Transverse colon (tissue), 4 donors: ENCODE measurements at regions not wholly inside any gene's neighbourhood (a gene's known extent, or its start where the extent isn't known, plus 50 kb on each side); places are given as distances from the start of the nearest gene placed in this dataset.

Source experiments
- DNase-seq: peaks from one replicate; pipeline ENCODE4 v3.0.0-alpha.2; 2019
- H3K27ac ChIP-seq, 4 donors: fragments of 200-600 bp; sonication (generic); 2 replicates each; pipeline ENCODE4 v1.5.1; 2016 to 2018; ENCODE audit warnings: inconsistent platforms in 4 of 4
- H3K27me3 ChIP-seq: fragments of 200-600 bp; sonication (generic); 2 replicates; pipeline ENCODE4 v1.5.1; 2017; ENCODE audit warnings: inconsistent platforms
- H3K36me3 ChIP-seq, 4 donors: fragments of 200-600 bp; sonication (generic); 2 replicates each; pipeline ENCODE4 v1.5.1; 2017 to 2019; ENCODE audit warnings: inconsistent platforms in 4 of 4
- H3K4me1 ChIP-seq, 4 donors: fragments of 200-600 bp; sonication (generic); 2 replicates each; pipeline ENCODE4 v1.5.1; 2017 to 2020; ENCODE audit warnings: inconsistent platforms in 4 of 4
- H3K4me3 ChIP-seq, 4 donors: fragments of 200-600 bp; sonication (generic); 1 replicate in 1 of 4; 2 replicates in 3 of 4; pipeline versions ENCODE4 v1.5.1 to v1.6.1; 2017 to 2019; ENCODE audit warnings: inconsistent platforms in 4 of 4
- H3K9me3 ChIP-seq, 2 donors: fragments of 200-600 bp; sonication (generic); 2 replicates each; pipeline ENCODE4 v1.5.1; 2017 to 2019; ENCODE audit warnings: inconsistent platforms in 2 of 2
- EP300 ChIP-seq: sonication (generic); formaldehyde crosslinking; IDR thresholded peaks from one replicate; pipeline ENCODE4 v1.6.1; 2017; ENCODE audit warnings: antibody characterized with exemption, low read depth
- POLR2A ChIP-seq: fragments of 450-650 bp; IDR thresholded peaks from one replicate; pipeline ENCODE4 v1.6.1; 2016; ENCODE audit warnings: antibody characterized with exemption, mild to moderate bottlenecking, moderate library complexity
- POLR2AphosphoS5 ChIP-seq, 3 donors: sonication (generic); formaldehyde crosslinking; IDR thresholded peaks; one replicate each; pipeline ENCODE4 v1.6.1; 2016; ENCODE audit warnings: antibody characterized with exemption in 3 of 3
- WGBS, 2 donors: methylation state at CpG; one replicate each; pipeline ENCODE4 v1.1.5; 2018; ENCODE audit warnings: low coverage in 1 of 2; 5-methylcytosine and 5-hydroxymethylcytosine counted together
- in situ Hi-C, 4 donors: fragments of 200-750 bp; cut with MboI; loops; one replicate each; pipeline versions ENCODE4 v1.15.0 to v1.15.1; 2017; ENCODE audit warnings: low sequenced_read_pairs in 3 of 4, low pct_ligation_motif_present in 1 of 4, low pct_unique_long_range_greater_than_20kb in 1 of 4
- intact Hi-C: fragments of 100-400 bp; cut with DNase I; formaldehyde crosslinking; loops from one replicate; pipeline ENCODE4 v1.15.1; 2023; ENCODE audit warnings: low total_unique reads
- TF ChIP-seq, protein P1 (sequence below), 5 experiments: fragments of 200-600 bp in 3 of 5; fragments of 450-650 bp in 2 of 5; sonication (generic) in 3 of 5; IDR thresholded peaks; 1 replicate in 2 of 5; 2 replicates in 3 of 5; pipeline ENCODE4 v1.5.1; 2016 to 2017; ENCODE audit warnings: antibody characterized with exemption in 5 of 5, inconsistent platforms in 3 of 5, mild to moderate bottlenecking in 2 of 5, moderate library complexity in 1 of 5

DNA sequence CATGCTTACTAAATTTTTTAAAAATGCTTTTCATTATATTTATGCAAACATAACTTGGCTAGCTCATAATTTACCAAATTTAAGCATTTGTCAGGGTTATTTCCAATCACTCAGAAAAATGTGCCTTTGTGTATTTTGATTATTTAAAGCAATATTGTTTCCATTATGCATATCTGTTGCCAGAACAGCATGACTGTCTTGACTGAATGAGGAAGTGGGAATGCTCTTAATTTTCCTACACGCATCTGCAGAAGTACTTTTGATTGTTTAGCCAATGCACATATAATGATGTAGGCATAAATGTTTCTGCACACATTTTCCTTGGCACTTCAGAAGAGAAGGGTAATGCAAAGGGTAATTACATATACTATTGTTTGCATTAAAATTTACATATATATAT is 92.5 kb upstream of the ADGRL2 start:
- H3K36me3 ChIP-seq: no peaks in the 10 kb centered on the region
- no peak for DNase-seq
- intact Hi-C loops (no loop called here), in situ Hi-C loops (no loop called here)
- H3K4me3 ChIP-seq: no peak overlapping the region
- H3K27ac ChIP-seq: no peak overlapping the region
- no peaks in the 10 kb centered on the region for H3K4me1 ChIP-seq
- H3K27me3 ChIP-seq: no peaks in the 10 kb centered on the region
- WGBS, 2 donors: 42 to 56% methylated on average over 1 of the region's 1 CpG
- no peaks in the 10 kb centered on the region for H3K9me3 ChIP-seq
- TF ChIP-seq EP300: no peak
- no peak for TF ChIP-seq POLR2AphosphoS5 (IDR thresholded peaks at IDR 0.05)
- TF ChIP-seq POLR2A: no peak
- TF ChIP-seq, protein P1, sequence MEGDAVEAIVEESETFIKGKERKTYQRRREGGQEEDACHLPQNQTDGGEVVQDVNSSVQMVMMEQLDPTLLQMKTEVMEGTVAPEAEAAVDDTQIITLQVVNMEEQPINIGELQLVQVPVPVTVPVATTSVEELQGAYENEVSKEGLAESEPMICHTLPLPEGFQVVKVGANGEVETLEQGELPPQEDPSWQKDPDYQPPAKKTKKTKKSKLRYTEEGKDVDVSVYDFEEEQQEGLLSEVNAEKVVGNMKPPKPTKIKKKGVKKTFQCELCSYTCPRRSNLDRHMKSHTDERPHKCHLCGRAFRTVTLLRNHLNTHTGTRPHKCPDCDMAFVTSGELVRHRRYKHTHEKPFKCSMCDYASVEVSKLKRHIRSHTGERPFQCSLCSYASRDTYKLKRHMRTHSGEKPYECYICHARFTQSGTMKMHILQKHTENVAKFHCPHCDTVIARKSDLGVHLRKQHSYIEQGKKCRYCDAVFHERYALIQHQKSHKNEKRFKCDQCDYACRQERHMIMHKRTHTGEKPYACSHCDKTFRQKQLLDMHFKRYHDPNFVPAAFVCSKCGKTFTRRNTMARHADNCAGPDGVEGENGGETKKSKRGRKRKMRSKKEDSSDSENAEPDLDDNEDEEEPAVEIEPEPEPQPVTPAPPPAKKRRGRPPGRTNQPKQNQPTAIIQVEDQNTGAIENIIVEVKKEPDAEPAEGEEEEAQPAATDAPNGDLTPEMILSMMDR (IDR thresholded peaks at IDR 0.05): no peak

DNA sequence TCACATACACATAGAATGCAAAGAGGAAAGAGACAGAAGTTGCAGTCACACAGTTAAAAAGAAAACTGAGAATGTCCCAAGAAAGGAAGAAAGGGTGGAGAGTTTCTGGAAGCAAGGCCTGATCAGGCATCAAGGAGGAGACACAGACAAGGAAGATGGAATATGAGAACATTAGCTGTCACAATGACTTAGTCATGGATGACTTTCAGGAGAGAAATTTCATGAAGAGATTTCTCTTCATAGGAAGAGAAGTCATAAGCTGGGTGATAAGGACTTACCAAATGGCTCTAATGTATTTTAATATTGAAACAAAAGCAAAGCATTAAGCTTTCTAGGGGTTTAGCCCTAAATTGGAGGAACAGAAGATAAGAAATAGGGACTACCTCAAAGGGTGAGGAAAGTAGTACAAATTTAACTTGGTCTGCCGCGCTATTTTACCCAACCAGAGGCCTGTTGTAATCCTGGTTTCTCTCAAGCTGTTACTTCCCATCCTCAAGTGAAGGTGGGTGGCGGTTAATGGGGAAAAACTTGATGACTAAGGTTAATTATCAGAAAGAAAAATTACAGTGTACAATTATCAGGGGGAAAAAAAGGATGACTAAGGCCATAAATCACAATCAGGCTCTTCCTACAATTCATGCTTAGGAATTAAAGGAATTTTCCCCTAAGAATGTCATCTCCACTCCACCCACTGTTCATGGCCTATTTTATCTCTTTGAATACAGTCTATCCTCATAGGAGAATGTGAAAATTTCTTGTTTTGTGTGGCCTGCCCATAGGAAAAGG is 93.9 kb upstream of the ADGRL2 start:
- Histone ChIP-seq H3K36me3 (no peaks in the 10 kb centered on the region), H3K4me3 (no peak overlapping the region), H3K27me3 (no peaks in the 10 kb centered on the region), H3K27ac (no peak overlapping the region), H3K4me1 (no peaks in the 10 kb centered on the region), H3K9me3 (no peaks in the 10 kb centered on the region)
- no peak for TF ChIP-seq EP300
- TF ChIP-seq, protein P1 (IDR thresholded peaks at IDR 0.05): no peak
- no peak for TF ChIP-seq POLR2AphosphoS5 (IDR thresholded peaks at IDR 0.05)
- no peak for TF ChIP-seq POLR2A
- no peak for DNase-seq
- 80 to 91% methylated on average over 3 of the region's 3 CpGs for WGBS, 2 donors
- in situ Hi-C loops: no loop called here
- intact Hi-C loops: no loop called here

DNA sequence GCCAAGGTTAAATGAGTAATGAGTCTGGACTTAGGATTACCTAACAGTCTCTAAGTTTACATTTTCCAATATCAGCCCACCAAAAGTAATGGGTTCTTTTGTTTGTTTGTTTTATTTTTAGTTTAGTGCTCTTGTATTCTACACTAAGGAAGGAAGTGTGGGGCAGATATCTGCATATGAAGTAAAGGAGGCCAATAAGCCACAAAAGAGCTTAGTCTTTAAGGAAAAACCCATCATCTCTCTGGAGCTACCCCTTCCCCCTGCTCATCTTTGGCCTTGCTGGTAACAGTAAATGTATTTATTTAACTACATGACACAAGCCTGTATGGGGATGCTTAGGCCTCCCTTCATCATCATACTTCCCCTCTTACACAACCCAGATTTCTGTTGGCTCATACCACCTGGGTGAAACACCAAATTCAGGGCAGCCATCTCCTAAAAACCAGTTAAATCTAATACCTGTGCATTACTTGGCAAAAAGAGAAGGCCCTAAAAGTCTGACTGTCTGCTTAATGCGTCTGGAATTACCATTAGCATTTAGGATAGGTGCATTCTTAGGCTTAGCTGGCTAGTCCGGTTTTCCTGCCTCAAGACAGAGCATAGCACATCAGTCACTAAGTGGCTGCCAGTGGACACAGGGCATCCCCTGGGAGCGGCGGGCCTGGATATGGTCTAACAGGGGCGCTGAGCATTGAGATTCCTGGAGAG is 96.8 kb upstream of the ADGRL2 start:
- Histone ChIP-seq H3K4me3 (no peak overlapping the region), H3K4me1 (no peaks in the 10 kb centered on the region), H3K36me3 (no peaks in the 10 kb centered on the region), H3K9me3 (no peaks in the 10 kb centered on the region), H3K27ac (no peak overlapping the region), H3K27me3 (no peaks in the 10 kb centered on the region)
- WGBS, 2 donors: 70 to 96% methylated on average over 2 to 5 of the region's 5 CpGs
- DNase-seq: no peak
- in situ Hi-C loops: no loop called here
- intact Hi-C loops: no loop called here
- TF ChIP-seq, protein P1 (IDR thresholded peaks at IDR 0.05): no peak
- TF ChIP-seq POLR2A: no peak
- TF ChIP-seq EP300: no peak
- no peak for TF ChIP-seq POLR2AphosphoS5 (IDR thresholded peaks at IDR 0.05)

DNA sequence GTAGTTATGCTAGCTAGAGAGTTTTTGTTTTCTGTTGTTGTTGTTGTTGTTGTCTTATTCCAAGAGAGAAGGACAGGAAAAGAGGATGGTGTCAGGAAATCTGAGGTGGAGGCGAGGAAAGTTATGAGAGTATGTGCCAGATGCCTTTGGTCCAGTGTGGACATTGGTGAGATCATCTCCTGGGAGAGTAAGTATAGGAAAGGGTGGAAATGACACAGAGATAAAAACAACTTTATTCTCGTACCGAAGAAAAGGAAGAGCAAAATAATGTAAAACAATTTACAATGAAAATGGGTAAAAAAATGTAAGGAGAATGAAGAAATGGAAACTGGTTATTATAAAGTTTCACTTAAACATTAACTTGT is 97.4 kb upstream of the ADGRL2 start:
- no peaks in the 10 kb centered on the region for H3K9me3 ChIP-seq
- TF ChIP-seq POLR2A (no peak), EP300 (no peak), POLR2AphosphoS5 (IDR thresholded peaks at IDR 0.05) (no peak)
- TF ChIP-seq, protein P1 (IDR thresholded peaks at IDR 0.05): no peak
- H3K27ac ChIP-seq: no peak overlapping the region
- WGBS, 2 donors: 52 to 59% methylated on average over 3 of the region's 3 CpGs
- H3K4me3 ChIP-seq: no peak overlapping the region
- DNase-seq: no peak
- H3K27me3 ChIP-seq: no peaks in the 10 kb centered on the region
- no peaks in the 10 kb centered on the region for H3K36me3 ChIP-seq
- in situ Hi-C loops: no loop called here
- intact Hi-C loops: no loop called here
- H3K4me1 ChIP-seq: no peaks in the 10 kb centered on the region
